ENCODE measurements at regions not wholly inside any gene's neighbourhood (a gene's known extent, or its start where the extent isn't known, plus 50 kb on each side); places are given as distances from the start of the nearest gene placed in this dataset.

DNA sequence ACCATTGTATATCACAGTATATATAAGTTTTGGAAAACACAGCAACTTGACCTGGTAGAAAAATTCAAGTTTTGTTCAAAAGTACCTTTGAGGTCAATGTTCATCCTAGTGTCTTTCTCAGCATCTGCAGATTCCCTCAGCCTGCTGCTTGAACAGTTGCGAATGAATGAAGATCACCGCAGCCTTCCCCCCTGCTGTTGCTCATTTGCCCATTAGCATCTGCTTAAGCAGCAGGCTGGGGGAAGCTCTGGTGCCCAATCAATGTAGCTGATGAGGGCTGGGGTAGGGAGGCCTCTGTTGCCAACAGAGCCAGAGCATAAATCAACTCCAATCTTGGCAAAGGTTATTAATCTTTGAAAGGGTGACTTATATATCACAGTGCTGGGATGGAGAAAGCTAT lies 586.5 kb upstream of the PTPRD start:
- DNase-seq (ENCODE audit: low read depth): no peak
- TF ChIP-seq, protein P1, sequence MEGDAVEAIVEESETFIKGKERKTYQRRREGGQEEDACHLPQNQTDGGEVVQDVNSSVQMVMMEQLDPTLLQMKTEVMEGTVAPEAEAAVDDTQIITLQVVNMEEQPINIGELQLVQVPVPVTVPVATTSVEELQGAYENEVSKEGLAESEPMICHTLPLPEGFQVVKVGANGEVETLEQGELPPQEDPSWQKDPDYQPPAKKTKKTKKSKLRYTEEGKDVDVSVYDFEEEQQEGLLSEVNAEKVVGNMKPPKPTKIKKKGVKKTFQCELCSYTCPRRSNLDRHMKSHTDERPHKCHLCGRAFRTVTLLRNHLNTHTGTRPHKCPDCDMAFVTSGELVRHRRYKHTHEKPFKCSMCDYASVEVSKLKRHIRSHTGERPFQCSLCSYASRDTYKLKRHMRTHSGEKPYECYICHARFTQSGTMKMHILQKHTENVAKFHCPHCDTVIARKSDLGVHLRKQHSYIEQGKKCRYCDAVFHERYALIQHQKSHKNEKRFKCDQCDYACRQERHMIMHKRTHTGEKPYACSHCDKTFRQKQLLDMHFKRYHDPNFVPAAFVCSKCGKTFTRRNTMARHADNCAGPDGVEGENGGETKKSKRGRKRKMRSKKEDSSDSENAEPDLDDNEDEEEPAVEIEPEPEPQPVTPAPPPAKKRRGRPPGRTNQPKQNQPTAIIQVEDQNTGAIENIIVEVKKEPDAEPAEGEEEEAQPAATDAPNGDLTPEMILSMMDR (IDR thresholded peaks at IDR 0.05; ENCODE audit: insufficient read depth, low read depth, low read length, missing control alignments): no peak

DNA sequence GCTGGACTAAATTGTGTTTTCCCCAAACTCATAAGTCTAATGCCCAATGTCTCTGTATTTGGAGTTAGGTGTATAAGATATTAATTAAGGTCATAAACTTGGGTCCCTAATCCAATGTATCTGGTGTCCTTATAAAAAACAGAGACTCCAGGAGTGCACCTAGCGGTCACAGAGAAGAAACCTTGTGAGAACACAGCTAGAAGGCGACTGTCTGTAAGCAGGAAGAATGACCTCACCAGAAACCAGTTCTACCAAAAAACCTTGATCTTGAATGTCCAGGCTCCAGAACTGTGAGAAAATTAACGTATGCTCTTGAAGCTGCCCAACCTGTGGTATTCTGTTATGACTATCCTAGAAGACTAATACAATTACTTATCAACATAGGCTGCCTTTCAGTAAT lies 591.7 kb upstream of the PTPRD start:
- TF ChIP-seq, protein P1 (IDR thresholded peaks at IDR 0.05; ENCODE audit: insufficient read depth, low read depth, low read length, missing control alignments): no peak
- DNase-seq (ENCODE audit: low read depth): peak; percentile 23

More for the DNA sequence above, 586.5 kb upstream of the PTPRD start:
- no peak overlapping the region for H3K4me3 ChIP-seq (ENCODE audit: low read length)

DNA sequence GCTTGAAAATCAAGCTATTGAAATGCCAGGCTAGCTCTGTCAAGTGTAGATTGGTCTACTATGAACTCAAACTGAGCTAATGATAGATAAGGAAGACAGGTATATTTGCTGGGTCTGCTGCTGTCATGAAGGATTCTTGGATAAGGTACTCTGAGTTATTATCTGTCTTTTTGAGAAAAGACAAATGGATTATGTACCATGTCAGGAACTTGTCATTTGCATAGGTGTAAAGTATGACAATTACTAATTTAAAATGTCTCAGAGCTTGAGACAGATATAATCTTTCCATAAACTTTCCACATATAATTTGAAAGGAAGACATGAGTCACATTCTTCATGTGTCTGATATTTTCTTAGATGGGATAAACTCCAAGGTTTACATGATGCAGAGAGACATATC lies 594.1 kb upstream of the PTPRD start:
- no peak overlapping the region for H3K4me3 ChIP-seq (ENCODE audit: low read length)
- no peak for DNase-seq (ENCODE audit: low read depth)
- TF ChIP-seq, protein P1 (IDR thresholded peaks at IDR 0.05; ENCODE audit: insufficient read depth, low read depth, low read length, missing control alignments): no peak

More for the DNA sequence above, 591.7 kb upstream of the PTPRD start:
- H3K4me3 ChIP-seq (ENCODE audit: low read length): no peak overlapping the region

DNA sequence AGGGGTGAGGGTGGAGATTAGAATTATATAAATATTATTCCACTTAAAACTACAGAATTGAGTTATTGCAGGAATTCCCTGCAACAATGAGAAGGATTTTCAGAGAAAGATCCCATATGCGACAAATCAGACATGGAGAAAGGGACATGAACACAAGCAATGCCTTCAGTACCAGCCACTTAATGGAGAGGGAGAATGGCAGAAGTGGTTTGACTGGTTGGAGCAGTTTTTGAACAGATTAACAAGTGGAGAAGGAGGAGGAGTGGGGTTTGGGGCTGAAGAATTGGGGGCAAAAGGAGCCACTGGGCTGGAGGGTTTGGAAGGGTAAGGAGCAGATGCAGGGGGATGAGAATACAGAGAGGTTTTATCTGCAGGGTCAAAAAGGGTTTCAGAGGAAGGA lies 620.9 kb upstream of the PTPRD start:
- DNase-seq (ENCODE audit: low read depth): peak; percentile 4
- H3K4me3 ChIP-seq (ENCODE audit: low read length): no peak overlapping the region
- TF ChIP-seq, protein P1 (IDR thresholded peaks at IDR 0.05; ENCODE audit: insufficient read depth, low read depth, low read length, missing control alignments): no peak

- DNase-seq (ENCODE audit: low read depth): no peak
- TF ChIP-seq, protein P1 (IDR thresholded peaks at IDR 0.05; ENCODE audit: insufficient read depth, low read depth, low read length, missing control alignments): no peak
- no peak overlapping the region for H3K4me3 ChIP-seq (ENCODE audit: low read length)
Observed at GRCh38 chr9:11235061-11235460, 622.3 kb upstream of the PTPRD start.

GRCh38 chr9:11241779-11242178 lies 629.0 kb upstream of the PTPRD start:
- no peak overlapping the region for H3K4me3 ChIP-seq (ENCODE audit: low read length)
- no peak for DNase-seq (ENCODE audit: low read depth)
- TF ChIP-seq, protein P1 (IDR thresholded peaks at IDR 0.05; ENCODE audit: insufficient read depth, low read depth, low read length, missing control alignments): no peak

GRCh38 chr9:11257992-11258391 lies 645.2 kb upstream of the PTPRD start:
- H3K4me3 ChIP-seq (ENCODE audit: low read length): no peak overlapping the region
- DNase-seq (ENCODE audit: low read depth): no peak
- TF ChIP-seq, protein P1 (IDR thresholded peaks at IDR 0.05; ENCODE audit: insufficient read depth, low read depth, low read length, missing control alignments): no peak
